ENCODE measurements at regions not wholly inside any gene's neighbourhood (a gene's known extent, or its start where the extent isn't known, plus 50 kb on each side); places are given as distances from the start of the nearest gene placed in this dataset.

DNA sequence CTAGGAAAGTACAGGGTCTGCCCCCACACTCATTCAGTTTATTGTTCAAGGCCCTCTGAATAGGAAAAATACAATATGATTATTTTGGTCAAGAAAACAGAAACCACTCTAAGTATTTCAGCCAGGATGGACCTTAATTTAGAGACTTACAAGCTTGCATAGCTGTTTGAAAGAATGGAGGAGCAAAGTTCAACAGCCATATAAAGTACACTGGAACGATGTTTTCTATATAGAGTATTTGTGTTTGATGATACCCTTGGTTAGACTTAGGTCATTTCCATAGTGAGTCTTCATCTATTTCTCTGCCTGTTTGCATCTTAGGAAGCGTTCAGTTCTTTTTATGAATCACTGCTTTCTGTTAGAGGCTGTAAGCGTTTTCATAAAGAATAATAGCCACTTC is 366.2 kb downstream of the NUP35 start:
- Mint-ChIP-seq H3K36me3 (ENCODE audit: low read depth) (no peaks in the 10 kb centered on the region), H3K9me3 (no peaks in the 10 kb centered on the region), H3K4me1 (no peaks in the 10 kb centered on the region), H3K4me3 (no peak overlapping the region), H3K27ac (ENCODE audit: unreplicated experiment) (no peak overlapping the region), H3K27me3 (ENCODE audit: low read depth) (no peaks in the 10 kb centered on the region)
- DNase-seq (ENCODE audit: low read depth, low spot score) = no peak
- TF ChIP-seq, protein P1, sequence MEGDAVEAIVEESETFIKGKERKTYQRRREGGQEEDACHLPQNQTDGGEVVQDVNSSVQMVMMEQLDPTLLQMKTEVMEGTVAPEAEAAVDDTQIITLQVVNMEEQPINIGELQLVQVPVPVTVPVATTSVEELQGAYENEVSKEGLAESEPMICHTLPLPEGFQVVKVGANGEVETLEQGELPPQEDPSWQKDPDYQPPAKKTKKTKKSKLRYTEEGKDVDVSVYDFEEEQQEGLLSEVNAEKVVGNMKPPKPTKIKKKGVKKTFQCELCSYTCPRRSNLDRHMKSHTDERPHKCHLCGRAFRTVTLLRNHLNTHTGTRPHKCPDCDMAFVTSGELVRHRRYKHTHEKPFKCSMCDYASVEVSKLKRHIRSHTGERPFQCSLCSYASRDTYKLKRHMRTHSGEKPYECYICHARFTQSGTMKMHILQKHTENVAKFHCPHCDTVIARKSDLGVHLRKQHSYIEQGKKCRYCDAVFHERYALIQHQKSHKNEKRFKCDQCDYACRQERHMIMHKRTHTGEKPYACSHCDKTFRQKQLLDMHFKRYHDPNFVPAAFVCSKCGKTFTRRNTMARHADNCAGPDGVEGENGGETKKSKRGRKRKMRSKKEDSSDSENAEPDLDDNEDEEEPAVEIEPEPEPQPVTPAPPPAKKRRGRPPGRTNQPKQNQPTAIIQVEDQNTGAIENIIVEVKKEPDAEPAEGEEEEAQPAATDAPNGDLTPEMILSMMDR (conservative IDR thresholded peaks at IDR 0.05) = no peak

DNA sequence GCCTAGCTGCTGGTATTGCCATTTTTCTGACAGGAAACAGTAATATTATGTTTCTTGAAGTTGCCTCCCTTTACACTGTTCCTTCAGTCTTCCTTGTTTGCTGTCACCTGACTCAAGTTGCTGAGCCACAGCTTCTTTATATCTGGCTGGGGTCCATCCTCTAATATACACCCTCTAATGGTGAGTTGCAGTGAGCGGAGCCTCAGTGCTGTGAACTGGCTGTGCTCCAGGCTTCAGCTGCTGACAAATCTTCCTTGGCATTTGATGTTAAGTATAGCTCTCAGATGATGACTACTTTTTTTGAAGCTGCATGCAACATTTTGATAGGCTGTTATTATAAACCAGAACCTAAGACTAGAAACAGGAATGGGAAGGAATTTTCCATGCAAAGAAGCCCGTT is 366.7 kb downstream of the NUP35 start:
- H3K4me1 Mint-ChIP-seq = no peaks in the 10 kb centered on the region
- no peaks in the 10 kb centered on the region for H3K9me3 Mint-ChIP-seq
- H3K27ac Mint-ChIP-seq (ENCODE audit: unreplicated experiment) = no peak overlapping the region
- no peaks in the 10 kb centered on the region for H3K27me3 Mint-ChIP-seq (ENCODE audit: low read depth)
- H3K36me3 Mint-ChIP-seq (ENCODE audit: low read depth) = no peaks in the 10 kb centered on the region
- TF ChIP-seq, protein P1 (conservative IDR thresholded peaks at IDR 0.05) = no peak
- no peak for DNase-seq (ENCODE audit: low read depth, low spot score)
- H3K4me3 Mint-ChIP-seq = no peak overlapping the region

DNA sequence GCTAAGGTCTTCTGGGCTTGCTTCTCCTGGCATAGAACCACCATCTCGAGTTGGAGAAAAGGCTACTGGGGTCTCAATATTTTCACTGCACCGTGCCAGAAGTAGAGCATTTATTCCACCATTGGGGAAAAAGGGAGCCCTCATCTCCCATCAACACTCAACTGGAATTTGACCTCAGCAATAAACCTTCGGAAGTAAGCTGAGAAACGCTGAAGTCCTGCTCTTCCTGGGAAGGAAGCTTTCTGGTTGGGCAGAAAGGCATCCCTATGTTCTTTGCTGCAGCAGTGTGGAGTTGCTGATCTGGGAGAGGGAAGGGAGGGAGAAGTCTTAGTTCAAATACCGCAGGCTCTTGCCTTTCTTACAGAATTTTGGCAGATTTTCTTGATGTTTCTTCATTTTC is 368.8 kb downstream of the NUP35 start:
- no peaks in the 10 kb centered on the region for H3K9me3 Mint-ChIP-seq
- TF ChIP-seq, protein P1 (conservative IDR thresholded peaks at IDR 0.05) = no peak

GRCh38 chr2:183495079-183495478 is 370.8 kb downstream of the NUP35 start:
- H3K9me3 Mint-ChIP-seq = no peaks in the 10 kb centered on the region
- no peak overlapping the region for H3K27ac Mint-ChIP-seq (ENCODE audit: unreplicated experiment)
- DNase-seq (ENCODE audit: low read depth, low spot score) = no peak
- H3K36me3 Mint-ChIP-seq (ENCODE audit: low read depth) = no peaks in the 10 kb centered on the region
- no peaks in the 10 kb centered on the region for H3K4me1 Mint-ChIP-seq
- TF ChIP-seq, protein P1 (conservative IDR thresholded peaks at IDR 0.05) = no peak
- H3K4me3 Mint-ChIP-seq = no peak overlapping the region
- H3K27me3 Mint-ChIP-seq (ENCODE audit: low read depth) = no peaks in the 10 kb centered on the region

More for the DNA sequence above, 368.8 kb downstream of the NUP35 start:
- no peak for DNase-seq (ENCODE audit: low read depth, low spot score)
- Mint-ChIP-seq H3K27me3 (ENCODE audit: low read depth) (no peaks in the 10 kb centered on the region), H3K36me3 (ENCODE audit: low read depth) (no peaks in the 10 kb centered on the region), H3K4me3 (no peak overlapping the region), H3K27ac (ENCODE audit: unreplicated experiment) (no peak overlapping the region), H3K4me1 (no peaks in the 10 kb centered on the region)

GRCh38 chr2:183495589-183496267 is 371.5 kb downstream of the NUP35 start:
- TF ChIP-seq, protein P1 (conservative IDR thresholded peaks at IDR 0.05) = no peak
- Mint-ChIP-seq H3K27me3 (ENCODE audit: low read depth) (no peaks in the 10 kb centered on the region), H3K4me1 (no peaks in the 10 kb centered on the region), H3K9me3 (no peaks in the 10 kb centered on the region), H3K36me3 (ENCODE audit: low read depth) (no peaks in the 10 kb centered on the region), H3K4me3 (no peak overlapping the region), H3K27ac (ENCODE audit: unreplicated experiment) (no peak overlapping the region)
- no peak for DNase-seq (ENCODE audit: low read depth, low spot score)

All from neural crest cell (in vitro differentiated cells).